K562 (cell line): ENCODE measurements at regions not wholly inside any gene's neighbourhood (a gene's known extent, or its start where the extent isn't known, plus 50 kb on each side); places are given as distances from the start of the nearest gene placed in this dataset.

Experiments
- ATAC-seq: fragments of 200-7000 bp; cut with Tn5 transposase; 3 replicates; pipeline ENCODE4 v1.9.1; 2020; ENCODE audit warnings: moderate library complexity
- BruUV-seq: library from RNA; stranded (reverse); fragments of 400-500 nt; replicated peaks from 2 replicates; lab custom pipeline; 2021; lab: Mats Ljungman, UMichigan
- CTCF ChIA-PET: fragments of 300-600 bp; formaldehyde crosslinking; extraction: SDS; loops from one replicate; lab custom pipeline; 2021; ENCODE audit warnings: low intra/inter-chr PET ratio; lab: Yijun Ruan, JAX
- POLR2A ChIA-PET: fragments of 300-600, 350-650 bp; sonication (Branson Sonifier 250); formaldehyde crosslinking; extraction: SDS; loops from one replicate; lab custom pipeline; 2021; ENCODE audit warnings: antibody characterized with exemption, inconsistent platforms; lab: Yijun Ruan, JAX
- DNase-seq, 4 experiments: peaks; one replicate each; pipeline versions ENCODE4 v3.0.0 to v3.0.0-alpha.2; 2011 to 2018; ENCODE audit warnings: low spot score in 3 of 4, mixed read lengths in 3 of 4; ENCODE audit errors: extremely low read depth in 1 of 4
- FAIRE-seq: peaks from 2 replicates; lab custom pipeline; 2011; peaks lifted over from hg19 to GRCh38; lab: Jason Lieb, UNC
- H2AFZ ChIP-seq: 2 replicates; pipeline ENCODE4 v1.6.0; 2011; ENCODE audit warnings: low read depth, low read length, control low read depth, inconsistent platforms
- H3K27ac ChIP-seq: fragments of 200-600 bp; 3 replicates; pipeline ENCODE4 v1.8.0; 2011; ENCODE audit warnings: low read depth, mild to moderate bottlenecking, control low read depth, inconsistent platforms, low read length, moderate library complexity, mixed read lengths; ENCODE audit errors: extremely low read depth
- H3K27me3 ChIP-seq, 2 experiments: fragments of 300-600 bp in 1 of 2; 2 replicates in 1 of 2; 3 replicates in 1 of 2; pipeline versions ENCODE4 v1.6.0 to v1.8.0; 2011; ENCODE audit warnings: inconsistent platforms in 2 of 2, low read length in 2 of 2, mild to moderate bottlenecking in 1 of 2, mixed read lengths in 1 of 2, moderate library complexity in 1 of 2; ENCODE audit not compliant: control insufficient read depth in 2 of 2, insufficient read depth in 2 of 2
- H3K36me3 ChIP-seq: fragments of 300-600 bp; 3 replicates; pipeline ENCODE4 v1.8.0; 2011; ENCODE audit warnings: mild to moderate bottlenecking, low read length, inconsistent platforms; ENCODE audit not compliant: control insufficient read depth, insufficient read depth
- H3K4me1 ChIP-seq, 2 experiments: fragments of 200-600 bp in 1 of 2; replicated peaks in 1 of 2; 2 replicates in 1 of 2; 3 replicates in 1 of 2; pipeline versions ENCODE4 v1.5.1 to v1.8.0; 2011; ENCODE audit warnings: inconsistent platforms in 2 of 2, low read length in 2 of 2, mild to moderate bottlenecking in 1 of 2, mixed read lengths in 1 of 2, moderate library complexity in 1 of 2; ENCODE audit not compliant: control insufficient read depth in 2 of 2, insufficient read depth in 2 of 2
- H3K4me2 ChIP-seq: 2 replicates; pipeline ENCODE4 v1.6.1; 2011; ENCODE audit warnings: low read length, control low read depth, inconsistent platforms, mixed read lengths; ENCODE audit not compliant: insufficient read depth
- H3K4me3 ChIP-seq: fragments of 200-600 bp; sonication (generic), shearing (Covaris generic); 2 replicates; pipeline ENCODE4 v1.5.1; 2016; ENCODE audit warnings: control low read depth, inconsistent platforms
- H3K79me2 ChIP-seq: fragments of 200-600 bp; 3 replicates; pipeline ENCODE4 v1.8.0; 2011; ENCODE audit warnings: low read length, inconsistent platforms; ENCODE audit not compliant: control insufficient read depth, insufficient read depth
- H3K9ac ChIP-seq, 2 experiments: 2 replicates each; pipeline versions ENCODE4 v1.6.0 to v1.6.1; 2011; ENCODE audit warnings: low read depth in 2 of 2, low read length in 2 of 2, control low read depth in 1 of 2, inconsistent platforms in 1 of 2, mild to moderate bottlenecking in 1 of 2, mixed read lengths in 1 of 2; ENCODE audit not compliant: insufficient read depth in 1 of 2
- H3K9me1 ChIP-seq: one replicate; pipeline ENCODE4 v1.6.0; 2011; ENCODE audit warnings: inconsistent platforms, mild to moderate bottlenecking, low read length, moderate library complexity; ENCODE audit not compliant: control insufficient read depth, insufficient read depth
- H3K9me3 ChIP-seq: replicated peaks from 2 replicates; pipeline ENCODE4 v1.5.1; 2011; ENCODE audit warnings: low read depth, low read length, inconsistent platforms; ENCODE audit not compliant: control insufficient read depth, insufficient read depth
- H4K20me1 ChIP-seq: replicated peaks from 2 replicates; pipeline ENCODE4 v1.6.1; 2011; ENCODE audit warnings: low read length, inconsistent platforms, mixed read lengths; ENCODE audit not compliant: control insufficient read depth, insufficient read depth
- CAMTA2 ChIP-seq: fragments of 250-450 bp; sonication (Bioruptor Pico); conservative IDR thresholded peaks from 2 replicates; pipeline ENCODE4 v1.5.1; 2022
- EZH2 ChIP-seq: IDR thresholded peaks from 2 replicates; pipeline ENCODE4 v1.6.1; 2012; ENCODE audit warnings: low read depth, mild to moderate bottlenecking, inconsistent platforms, low read length, borderline replicate concordance
- HES1 ChIP-seq: fragments of 450-650 bp; IDR thresholded peaks from 2 replicates; pipeline ENCODE4 v1.6.1; 2016; ENCODE audit warnings: low read depth, mild to moderate bottlenecking, moderate library complexity
- PCBP2 ChIP-seq: fragments of 200-400 bp; formaldehyde crosslinking; IDR thresholded peaks from 2 replicates; pipeline ENCODE4 v1.6.1; 2018; ENCODE audit warnings: low read length, low read depth, mild to moderate bottlenecking, moderate library complexity; ENCODE audit not compliant: poor library complexity, severe bottlenecking
- THAP12 ChIP-seq: fragments of 250-450 bp; sonication (Bioruptor Pico); IDR thresholded peaks from 2 replicates; pipeline ENCODE4 v1.9.0; 2021; ENCODE audit warnings: mild to moderate bottlenecking, inconsistent platforms
- ZBTB11 ChIP-seq, 3 experiments: fragments of 200-800 bp in 1 of 3; fragments of 250-450 bp in 1 of 3; fragments of 450-650 bp in 1 of 3; sonication (Bioruptor Pico) in 1 of 3; sonication (Bioruptor generic) in 1 of 3; formaldehyde crosslinking in 1 of 3; IDR thresholded peaks; 2 replicates each; pipeline versions ENCODE4 v1.6.1 to v1.8.0; 2016 to 2022; ENCODE audit warnings: mild to moderate bottlenecking in 2 of 3, missing genetic modification characterization in 2 of 3, missing compliant biosample characterization in 1 of 3, moderate library complexity in 1 of 3
- ZBTB43 ChIP-seq: sonication (generic); formaldehyde crosslinking; IDR thresholded peaks from 2 replicates; pipeline ENCODE4 v1.8.0; 2023; ENCODE audit warnings: mild to moderate bottlenecking, missing genetic modification reagents
- ZHX1 ChIP-seq: fragments of 150-350 bp; conservative IDR thresholded peaks from 2 replicates; pipeline ENCODE4 v1.6.1; 2014; ENCODE audit warnings: low read length
- ZNF165 ChIP-seq: fragments of 250-450 bp; sonication (Bioruptor Pico); IDR thresholded peaks from 2 replicates; pipeline ENCODE4 v1.4.0; 2020; ENCODE audit warnings: borderline replicate concordance
- ZNF324 ChIP-seq: fragments of 250-450 bp; sonication (Bioruptor Pico); IDR thresholded peaks from 2 replicates; pipeline ENCODE4 v1.4.0; 2020; ENCODE audit warnings: mild to moderate bottlenecking
- ZNF444 ChIP-seq: fragments of 250-450 bp; sonication (Bioruptor Pico); IDR thresholded peaks from 2 replicates; pipeline ENCODE4 v1.4.0; 2020; ENCODE audit warnings: mild to moderate bottlenecking, moderate library complexity
- ZNF766 ChIP-seq: fragments of 200-800 bp; sonication (Bioruptor generic); conservative IDR thresholded peaks from 2 replicates; pipeline ENCODE4 v1.6.1; 2016; ENCODE audit warnings: missing genetic modification characterization, missing compliant biosample characterization
- WGBS: fragments of 100-300 bp; shearing (Covaris generic); methylation state at CpG from one replicate; pipeline ENCODE4 v1.1.6; 2016; ENCODE audit warnings: low coverage, mixed read lengths; ENCODE audit not compliant: insufficient coverage; ENCODE audit errors: missing lambda C conversion rate; 5-methylcytosine and 5-hydroxymethylcytosine counted together
- in situ Hi-C: fragments of 300-500 bp; cut with MboI; formaldehyde crosslinking; loops from 4 replicates; pipeline ENCODE4 v1.15.0; 2018; ENCODE audit warnings: inconsistent platforms, mixed read lengths
- intact Hi-C: fragments of 100-400 bp; cut with micrococcal nuclease; formaldehyde crosslinking; loops from 2 replicates; pipeline ENCODE4 v1.14.2; 2022

GRCh38 chr5:3925022-3925421 lies 329.4 kb downstream of the IRX1 start:
- H3K9me3 ChIP-seq = no peaks in the 10 kb centered on the region
- no peak overlapping the region for H3K4me2 ChIP-seq
- ChIA-PET POLR2A (no interaction called here), CTCF (no interaction called here)
- no TSS peak for BruUV-seq
- no peaks in the 10 kb centered on the region for H3K27me3 ChIP-seq
- intact Hi-C loops (no loop called here), in situ Hi-C loops (no loop called here)
- no peaks in the 10 kb centered on the region for H3K36me3 ChIP-seq
- H3K9me1 ChIP-seq = no peaks in the 10 kb centered on the region
- no peaks in the 10 kb centered on the region for H4K20me1 ChIP-seq
- H3K4me1 ChIP-seq = no peaks in the 10 kb centered on the region
- no peak for FAIRE-seq
- no peak overlapping the region for H3K27ac ChIP-seq
- no peaks in the 10 kb centered on the region for H3K79me2 ChIP-seq
- H3K9ac ChIP-seq = no peak overlapping the region
- 0% methylated on average over 7 of the region's 7 CpGs for WGBS
- no peak for DNase-seq
- H2AFZ ChIP-seq = no peak overlapping the region
- ATAC-seq = no peak
- H3K4me3 ChIP-seq = no peak overlapping the region
- TF ChIP-seq EZH2 (no peak), ZBTB43 (CRISPR knock-in tag) (no peak), CAMTA2 (CRISPR knock-in tag) (no peak), HES1 (no peak), ZHX1 (no peak), ZNF324 (CRISPR knock-in tag) (no peak), ZNF444 (CRISPR knock-in tag) (no peak), PCBP2 (no peak), THAP12 (CRISPR knock-in tag) (no peak), ZNF165 (CRISPR knock-in tag) (no peak), ZBTB11 (CRISPR knock-in tag; IDR thresholded peaks at IDR 0.05) (no peak), ZNF766 (CRISPR knock-in tag) (no peak)
